HepG2 (cell line): ENCODE measurements at regions not wholly inside any gene's neighbourhood (a gene's known extent, or its start where the extent isn't known, plus 50 kb on each side); places are given as distances from the start of the nearest gene placed in this dataset.

ENCODE experiments used
- ATAC-seq: fragments of 200-7000 bp; cut with Tn5 transposase; 3 replicates; pipeline ENCODE4 v1.9.1; 2020; ENCODE audit warnings: mild to moderate bottlenecking, moderate library complexity
- BruUV-seq: library from RNA; stranded (reverse); fragments of 400-500 nt; replicated peaks from 2 replicates; lab custom pipeline; 2021; lab: Mats Ljungman, UMichigan
- CTCF ChIA-PET: fragments of 300-600 bp; formaldehyde crosslinking; extraction: SDS; loops from one replicate; lab custom pipeline; 2021; ENCODE audit warnings: low total read pairs, inconsistent platforms, low intra/inter-chr PET ratio; lab: Yijun Ruan, JAX
- POLR2A ChIA-PET: fragments of 350-600 bp; sonication (Branson Sonifier 250); formaldehyde crosslinking; loops from one replicate; lab custom pipeline; 2020; ENCODE audit warnings: antibody characterized with exemption, inconsistent platforms; lab: Yijun Ruan, JAX
- DNase-seq: peaks from one replicate; pipeline ENCODE4 v3.0.0-alpha.2; 2015; ENCODE audit warnings: low spot score
- FAIRE-seq: peaks from 3 replicates; lab custom pipeline; 2011; peaks lifted over from hg19 to GRCh38; lab: Jason Lieb, UNC
- H2AFZ ChIP-seq: one replicate; pipeline ENCODE4 v1.6.1; 2011; ENCODE audit warnings: low read length, inconsistent platforms
- H3K27ac ChIP-seq: fragments of 300-600 bp; 3 replicates; pipeline ENCODE4 v1.8.0; 2011; ENCODE audit warnings: mixed run types, mild to moderate bottlenecking, mixed read lengths, low read length, inconsistent platforms; ENCODE audit not compliant: insufficient read depth; ENCODE audit errors: extremely low read length
- H3K27me3 ChIP-seq, 2 experiments: fragments of 200-600 bp in 1 of 2; 2 replicates in 1 of 2; 3 replicates in 1 of 2; pipeline versions ENCODE4 v1.6.0 to v1.8.0; 2011; ENCODE audit warnings: low read length in 2 of 2, mild to moderate bottlenecking in 2 of 2, moderate library complexity in 2 of 2, inconsistent platforms in 1 of 2; ENCODE audit not compliant: insufficient read depth in 2 of 2, control insufficient read depth in 1 of 2
- H3K36me3 ChIP-seq, 2 experiments: fragments of 200-600 bp in 1 of 2; replicated peaks in 1 of 2; 2 replicates in 1 of 2; 3 replicates in 1 of 2; pipeline versions ENCODE4 v1.5.1 to v1.8.0; 2011; ENCODE audit warnings: low read length in 2 of 2, inconsistent platforms in 1 of 2; ENCODE audit not compliant: insufficient read depth in 2 of 2, control insufficient read depth in 1 of 2
- H3K4me1 ChIP-seq: 2 replicates; pipeline ENCODE4 v1.5.1; 2012; ENCODE audit warnings: low read length, inconsistent platforms; ENCODE audit not compliant: insufficient read depth
- H3K4me2 ChIP-seq: 2 replicates; pipeline ENCODE4 v1.6.0; 2011; ENCODE audit warnings: low read depth, low read length, inconsistent platforms
- H3K4me3 ChIP-seq, 3 experiments: fragments of 200-600 bp in 1 of 3; sonication (generic), shearing (Covaris generic) in 1 of 3; replicated peaks in 1 of 3; 2 replicates each; pipeline ENCODE4 v1.5.1; 2011 to 2016; ENCODE audit warnings: low read length in 3 of 3, inconsistent platforms in 2 of 3, low read depth in 2 of 3, mild to moderate bottlenecking in 2 of 3, control low read depth in 1 of 3, mixed read lengths in 1 of 3; ENCODE audit not compliant: insufficient read depth in 1 of 3
- H3K79me2 ChIP-seq: one replicate; pipeline ENCODE4 v1.6.1; 2011; ENCODE audit warnings: low read length, inconsistent platforms; ENCODE audit not compliant: insufficient read depth
- H3K9ac ChIP-seq: 2 replicates; pipeline ENCODE4 v1.6.0; 2011; ENCODE audit warnings: mild to moderate bottlenecking, low read depth, low read length, inconsistent platforms; ENCODE audit not compliant: insufficient read depth
- H3K9me3 ChIP-seq: 2 replicates; pipeline ENCODE4 v1.5.1; 2012; ENCODE audit warnings: mild to moderate bottlenecking, low read length
- H4K20me1 ChIP-seq: 2 replicates; pipeline ENCODE4 v1.6.0; 2011; ENCODE audit warnings: inconsistent platforms, mild to moderate bottlenecking, low read length, moderate library complexity; ENCODE audit not compliant: insufficient read depth
- ATF1 ChIP-seq: IDR thresholded peaks from 2 replicates; pipeline ENCODE4 v1.6.1; 2016; ENCODE audit warnings: mild to moderate bottlenecking, control low read depth
- CENPT ChIP-seq: sonication (generic); formaldehyde crosslinking; IDR thresholded peaks from 2 replicates; pipeline ENCODE4 v1.8.0; 2022; ENCODE audit warnings: low read depth, mild to moderate bottlenecking, moderate library complexity, missing genetic modification reagents
- ISL2 ChIP-seq: sonication (generic); formaldehyde crosslinking; IDR thresholded peaks from 2 replicates; pipeline ENCODE4 v1.5.0; 2020; ENCODE audit warnings: missing genetic modification reagents
- KDM1A ChIP-seq: IDR thresholded peaks from 2 replicates; pipeline ENCODE4 v1.6.1; 2016; ENCODE audit warnings: missing compliant biosample characterization
- NPAS2 ChIP-seq: sonication (generic); formaldehyde crosslinking; IDR thresholded peaks from 2 replicates; pipeline ENCODE4 v1.8.0; 2022; ENCODE audit warnings: mild to moderate bottlenecking, missing genetic modification reagents, borderline replicate concordance
- SMAD1 ChIP-seq: sonication (generic); formaldehyde crosslinking; IDR thresholded peaks from 2 replicates; pipeline ENCODE4 v1.4.0; 2020; ENCODE audit warnings: missing genetic modification reagents, low read depth, mild to moderate bottlenecking, borderline replicate concordance
- ZBTB20 ChIP-seq: sonication (generic); formaldehyde crosslinking; IDR thresholded peaks from 2 replicates; pipeline ENCODE4 v1.8.1; 2023; ENCODE audit warnings: missing genetic modification reagents, low read depth, mild to moderate bottlenecking, borderline replicate concordance
- ZBTB38 ChIP-seq: sonication (generic); formaldehyde crosslinking; IDR thresholded peaks from 2 replicates; pipeline ENCODE4 v1.5.1; 2020; ENCODE audit warnings: mild to moderate bottlenecking, missing genetic modification reagents
- ZNF337 ChIP-seq: sonication (generic); formaldehyde crosslinking; IDR thresholded peaks from 2 replicates; pipeline ENCODE4 v1.5.1; 2020; ENCODE audit warnings: missing genetic modification reagents, low read depth, mild to moderate bottlenecking, borderline replicate concordance
- ZNF646 ChIP-seq: sonication (generic); formaldehyde crosslinking; IDR thresholded peaks from 2 replicates; pipeline ENCODE4 v1.9.0; 2021; ENCODE audit warnings: mild to moderate bottlenecking, missing genetic modification reagents
- in situ Hi-C: cut with HindIII; loops from 2 replicates; pipeline ENCODE4 v1.10.0; 2017; ENCODE audit warnings: low pct_unique_long_range_greater_than_20kb; ENCODE audit not compliant: extremely low pct_ligation_motif_present
- intact Hi-C: fragments of 100-400 bp; cut with micrococcal nuclease; formaldehyde crosslinking; loops from one replicate; pipeline ENCODE4 v1.10.0; 2022; ENCODE audit not compliant: unreplicated experiment
- TF ChIP-seq, protein P1 (sequence below): sonication (generic); formaldehyde crosslinking; IDR thresholded peaks from 2 replicates; pipeline ENCODE4 v1.4.0; 2020; ENCODE audit warnings: missing genetic modification reagents
- TF ChIP-seq, protein P2 (sequence below): sonication (generic); formaldehyde crosslinking; IDR thresholded peaks from 2 replicates; pipeline ENCODE4 v1.4.0; 2020; ENCODE audit warnings: missing genetic modification reagents, mild to moderate bottlenecking, borderline replicate concordance
- TF ChIP-seq, protein P3 (sequence below): sonication (generic); formaldehyde crosslinking; IDR thresholded peaks from 2 replicates; pipeline ENCODE4 v1.8.0; 2022; ENCODE audit warnings: missing genetic modification reagents, mild to moderate bottlenecking, borderline replicate concordance

GRCh38 chr2:180554330-180554729 is 426.1 kb upstream of the UBE2E3 start (continued):
- TF ChIP-seq ZBTB38, result no peak
- TF ChIP-seq NPAS2 (CRISPR knock-in tag), result no peak
- TF ChIP-seq SMAD1, result no peak
- TF ChIP-seq ZBTB20 (CRISPR knock-in tag), result no peak
- no peak for TF ChIP-seq ATF1 (CRISPR knock-in tag)
- TF ChIP-seq ISL2, result no peak
- TF ChIP-seq, protein P1, sequence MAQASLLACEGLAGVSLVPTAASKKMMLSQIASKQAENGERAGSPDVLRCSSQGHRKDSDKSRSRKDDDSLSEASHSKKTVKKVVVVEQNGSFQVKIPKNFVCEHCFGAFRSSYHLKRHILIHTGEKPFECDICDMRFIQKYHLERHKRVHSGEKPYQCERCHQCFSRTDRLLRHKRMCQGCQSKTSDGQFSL (CRISPR knock-in tag), result no peak
- TF ChIP-seq, protein P2, sequence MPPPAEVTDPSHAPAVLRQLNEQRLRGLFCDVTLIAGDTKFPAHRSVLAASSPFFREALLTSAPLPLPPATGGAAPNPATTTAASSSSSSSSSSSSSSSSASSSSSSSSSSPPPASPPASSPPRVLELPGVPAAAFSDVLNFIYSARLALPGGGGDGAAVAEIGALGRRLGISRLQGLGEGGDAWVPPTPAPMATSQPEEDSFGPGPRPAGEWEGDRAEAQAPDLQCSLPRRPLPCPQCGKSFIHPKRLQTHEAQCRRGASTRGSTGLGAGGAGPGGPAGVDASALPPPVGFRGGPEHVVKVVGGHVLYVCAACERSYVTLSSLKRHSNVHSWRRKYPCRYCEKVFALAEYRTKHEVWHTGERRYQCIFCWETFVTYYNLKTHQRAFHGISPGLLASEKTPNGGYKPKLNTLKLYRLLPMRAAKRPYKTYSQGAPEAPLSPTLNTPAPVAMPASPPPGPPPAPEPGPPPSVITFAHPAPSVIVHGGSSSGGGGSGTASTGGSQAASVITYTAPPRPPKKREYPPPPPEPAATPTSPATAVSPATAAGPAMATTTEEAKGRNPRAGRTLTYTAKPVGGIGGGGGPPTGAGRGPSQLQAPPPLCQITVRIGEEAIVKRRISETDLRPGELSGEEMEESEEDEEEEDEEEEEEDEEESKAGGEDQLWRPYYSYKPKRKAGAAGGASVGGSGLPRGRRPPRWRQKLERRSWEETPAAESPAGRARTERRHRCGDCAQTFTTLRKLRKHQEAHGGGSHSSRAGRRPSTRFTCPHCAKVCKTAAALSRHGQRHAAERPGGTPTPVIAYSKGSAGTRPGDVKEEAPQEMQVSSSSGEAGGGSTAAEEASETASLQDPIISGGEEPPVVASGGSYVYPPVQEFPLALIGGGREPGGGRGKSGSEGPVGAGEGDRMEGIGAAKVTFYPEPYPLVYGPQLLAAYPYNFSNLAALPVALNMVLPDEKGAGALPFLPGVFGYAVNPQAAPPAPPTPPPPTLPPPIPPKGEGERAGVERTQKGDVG, result no peak

DNA sequence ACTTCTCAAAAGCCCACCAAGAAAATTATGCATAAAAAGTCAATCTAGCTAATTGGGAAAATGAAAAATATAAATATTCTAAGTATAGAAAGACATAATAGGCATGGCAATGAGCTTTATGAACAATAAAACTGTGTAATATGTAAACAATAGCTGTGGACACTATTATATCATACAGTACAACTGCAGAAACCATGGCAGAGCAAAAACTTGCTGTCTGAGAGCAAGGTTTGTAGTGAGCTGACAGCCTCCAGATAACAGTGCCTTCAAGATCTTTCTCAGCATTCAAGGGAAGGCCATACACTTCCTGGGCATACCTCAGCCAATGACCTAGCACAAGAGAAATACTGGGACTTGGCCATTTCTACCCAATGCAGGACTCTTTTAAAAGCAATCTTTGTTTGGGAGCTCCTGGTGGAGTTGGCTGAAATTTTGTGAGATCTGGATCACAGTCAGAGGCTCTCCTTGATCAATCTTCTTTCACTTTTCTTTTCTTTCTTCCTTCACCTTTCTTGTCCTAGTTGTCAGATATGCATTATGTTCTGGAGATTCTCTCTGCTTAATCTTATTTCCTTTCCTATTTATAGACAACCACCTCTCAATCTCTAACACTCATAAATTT is 427.2 kb upstream of the UBE2E3 start:
- CTCF ChIA-PET, result no interaction called here
- no peak for FAIRE-seq
- H3K9me3 ChIP-seq, result no peaks in the 10 kb centered on the region
- no peak overlapping the region for H2AFZ ChIP-seq
- H3K27me3 ChIP-seq, result no peaks in the 10 kb centered on the region
- no peak for DNase-seq
- no peak for ATAC-seq
- H4K20me1 ChIP-seq, result no peaks in the 10 kb centered on the region
- POLR2A ChIA-PET, result no interaction called here
- H3K4me3 ChIP-seq, result no peak overlapping the region
- H3K9ac ChIP-seq, result no peak overlapping the region
- no peaks in the 10 kb centered on the region for H3K4me1 ChIP-seq
- no peak overlapping the region for H3K4me2 ChIP-seq
- intact Hi-C loops (no loop called here), in situ Hi-C loops (no loop called here)
- BruUV-seq, result no TSS peak
- no peak overlapping the region for H3K27ac ChIP-seq
- H3K36me3 ChIP-seq, result no peaks in the 10 kb centered on the region
- no peaks in the 10 kb centered on the region for H3K79me2 ChIP-seq
- TF ChIP-seq ZNF337 (CRISPR knock-in tag) (no peak), CENPT (no peak), KDM1A (CRISPR knock-in tag) (no peak), ZNF646 (CRISPR knock-in tag) (no peak)
- TF ChIP-seq, protein P3, sequence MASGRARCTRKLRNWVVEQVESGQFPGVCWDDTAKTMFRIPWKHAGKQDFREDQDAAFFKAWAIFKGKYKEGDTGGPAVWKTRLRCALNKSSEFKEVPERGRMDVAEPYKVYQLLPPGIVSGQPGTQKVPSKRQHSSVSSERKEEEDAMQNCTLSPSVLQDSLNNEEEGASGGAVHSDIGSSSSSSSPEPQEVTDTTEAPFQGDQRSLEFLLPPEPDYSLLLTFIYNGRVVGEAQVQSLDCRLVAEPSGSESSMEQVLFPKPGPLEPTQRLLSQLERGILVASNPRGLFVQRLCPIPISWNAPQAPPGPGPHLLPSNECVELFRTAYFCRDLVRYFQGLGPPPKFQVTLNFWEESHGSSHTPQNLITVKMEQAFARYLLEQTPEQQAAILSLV (CRISPR knock-in tag), result no peak
